Epithelial cell of esophagus (primary cell): ENCODE measurements at regions not wholly inside any gene's neighbourhood (a gene's known extent, or its start where the extent isn't known, plus 50 kb on each side); places are given as distances from the start of the nearest gene placed in this dataset.

Experiments
- DNase-seq: peaks from one replicate; pipeline ENCODE4 v3.0.0; 2010; ENCODE audit warnings: low read depth
- H3K4me3 ChIP-seq: 2 replicates; pipeline ENCODE4 v1.5.1; 2011; ENCODE audit warnings: mild to moderate bottlenecking, low read length, control low read depth
- TF ChIP-seq, protein P1 (sequence below): IDR thresholded peaks from 2 replicates; pipeline ENCODE4 v1.5.1; 2011; ENCODE audit warnings: low read depth, mild to moderate bottlenecking, low read length, control low read depth, inconsistent platforms; ENCODE audit not compliant: insufficient read depth; ENCODE audit errors: missing control alignments

DNA sequence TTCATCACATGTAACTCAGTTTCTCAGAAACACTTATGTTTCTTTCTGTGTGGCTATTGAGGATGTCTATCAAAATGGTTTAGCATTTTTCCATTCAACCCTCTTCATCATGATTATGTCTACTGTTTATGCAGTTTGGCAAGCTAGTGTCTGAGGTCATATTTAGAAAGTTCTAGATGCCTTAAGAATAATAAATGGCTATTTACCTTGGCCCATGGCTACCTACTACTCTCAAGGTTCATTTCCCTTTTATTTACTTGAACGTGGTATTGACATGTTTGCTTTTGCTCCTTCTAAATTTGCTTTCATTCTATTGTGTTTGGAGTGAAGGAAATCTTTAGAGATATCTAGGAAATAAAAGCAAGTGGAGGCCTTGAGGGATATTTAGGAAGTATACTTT, 193.7 kb upstream of the OLFM3 start:
- no peak for DNase-seq
- TF ChIP-seq, protein P1, sequence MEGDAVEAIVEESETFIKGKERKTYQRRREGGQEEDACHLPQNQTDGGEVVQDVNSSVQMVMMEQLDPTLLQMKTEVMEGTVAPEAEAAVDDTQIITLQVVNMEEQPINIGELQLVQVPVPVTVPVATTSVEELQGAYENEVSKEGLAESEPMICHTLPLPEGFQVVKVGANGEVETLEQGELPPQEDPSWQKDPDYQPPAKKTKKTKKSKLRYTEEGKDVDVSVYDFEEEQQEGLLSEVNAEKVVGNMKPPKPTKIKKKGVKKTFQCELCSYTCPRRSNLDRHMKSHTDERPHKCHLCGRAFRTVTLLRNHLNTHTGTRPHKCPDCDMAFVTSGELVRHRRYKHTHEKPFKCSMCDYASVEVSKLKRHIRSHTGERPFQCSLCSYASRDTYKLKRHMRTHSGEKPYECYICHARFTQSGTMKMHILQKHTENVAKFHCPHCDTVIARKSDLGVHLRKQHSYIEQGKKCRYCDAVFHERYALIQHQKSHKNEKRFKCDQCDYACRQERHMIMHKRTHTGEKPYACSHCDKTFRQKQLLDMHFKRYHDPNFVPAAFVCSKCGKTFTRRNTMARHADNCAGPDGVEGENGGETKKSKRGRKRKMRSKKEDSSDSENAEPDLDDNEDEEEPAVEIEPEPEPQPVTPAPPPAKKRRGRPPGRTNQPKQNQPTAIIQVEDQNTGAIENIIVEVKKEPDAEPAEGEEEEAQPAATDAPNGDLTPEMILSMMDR: no peak
- H3K4me3 ChIP-seq: no peak overlapping the region

DNA sequence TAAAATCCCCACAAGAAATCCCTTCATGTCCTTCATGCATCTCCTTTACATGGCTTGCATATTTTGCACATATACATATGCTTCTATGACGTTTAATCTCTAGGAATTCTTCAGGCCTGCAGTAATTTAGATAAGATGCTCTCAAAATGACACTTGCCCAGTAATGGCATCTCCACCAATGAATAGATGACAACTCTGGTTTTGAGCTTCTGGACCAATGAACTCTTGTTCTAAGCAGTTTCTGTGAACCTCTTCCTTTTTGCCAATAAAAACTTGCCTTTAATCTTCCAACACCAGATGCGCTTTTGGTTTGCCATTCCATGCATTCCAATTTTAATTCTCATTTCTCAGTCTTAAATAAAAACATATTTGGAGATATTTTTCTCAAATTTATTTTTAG, 189.8 kb upstream of the OLFM3 start:
- no peak overlapping the region for H3K4me3 ChIP-seq
- TF ChIP-seq, protein P1: no peak
- no peak for DNase-seq

DNA sequence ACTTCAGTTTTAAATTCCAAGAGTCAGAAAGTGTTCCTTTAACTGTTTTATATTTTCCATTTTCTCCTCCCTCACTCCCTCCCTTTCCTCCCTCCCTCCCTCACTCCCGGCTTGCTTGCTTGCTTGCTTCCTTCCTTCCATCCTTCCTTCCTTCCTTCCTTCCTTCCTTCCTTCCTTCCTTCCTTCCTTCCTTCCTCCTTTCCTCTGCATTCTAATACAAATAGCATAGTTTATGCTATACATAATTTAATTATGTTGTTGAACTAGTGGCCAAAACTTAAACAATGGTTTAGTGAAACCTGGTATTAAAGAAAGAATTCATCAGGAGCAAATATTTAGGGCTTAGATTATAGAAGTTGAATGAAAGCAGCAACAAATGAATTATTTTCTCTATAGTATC, 188.5 kb upstream of the OLFM3 start:
- TF ChIP-seq, protein P1: no peak
- H3K4me3 ChIP-seq: no peak overlapping the region
- DNase-seq: no peak

DNA sequence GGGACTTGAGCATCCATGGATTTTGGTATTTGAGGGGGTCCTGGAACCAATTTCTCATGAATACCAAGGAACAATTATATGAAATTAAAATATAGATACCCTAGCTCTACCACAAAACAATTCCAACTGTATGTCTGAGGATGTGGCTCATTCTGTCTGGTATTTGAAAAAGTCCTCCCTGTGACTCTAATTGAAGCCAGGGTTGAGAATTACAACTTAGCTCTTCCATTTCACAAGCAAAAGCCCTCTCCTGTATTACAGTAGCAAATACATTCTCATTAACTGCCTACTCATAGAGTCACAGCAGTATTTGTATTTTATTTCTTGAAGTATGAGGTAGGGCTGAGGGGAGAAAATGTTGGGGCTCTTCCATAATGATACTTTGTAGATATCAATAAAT, 187.8 kb upstream of the OLFM3 start:
- TF ChIP-seq, protein P1: no peak
- no peak overlapping the region for H3K4me3 ChIP-seq
- DNase-seq: no peak

DNA sequence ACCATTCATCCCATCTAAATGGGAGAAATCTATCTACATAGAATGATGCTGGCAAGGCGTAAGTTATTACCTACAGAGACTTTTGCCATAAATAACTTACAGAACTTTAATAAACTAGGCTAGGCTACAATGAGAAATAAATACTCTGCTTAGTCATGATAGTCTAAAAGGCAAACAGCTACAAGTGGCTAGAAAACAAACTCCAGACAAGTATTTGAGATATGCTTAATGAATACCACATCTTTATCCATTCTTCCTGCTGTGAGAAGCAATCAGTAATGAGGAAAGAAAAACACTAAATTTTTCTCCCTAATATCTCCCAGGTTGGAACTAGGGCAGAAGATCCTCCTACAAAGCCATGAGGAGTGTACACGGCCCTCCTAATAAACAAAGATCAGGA, 187.0 kb upstream of the OLFM3 start:
- TF ChIP-seq, protein P1: no peak
- DNase-seq: no peak
- no peak overlapping the region for H3K4me3 ChIP-seq

DNA sequence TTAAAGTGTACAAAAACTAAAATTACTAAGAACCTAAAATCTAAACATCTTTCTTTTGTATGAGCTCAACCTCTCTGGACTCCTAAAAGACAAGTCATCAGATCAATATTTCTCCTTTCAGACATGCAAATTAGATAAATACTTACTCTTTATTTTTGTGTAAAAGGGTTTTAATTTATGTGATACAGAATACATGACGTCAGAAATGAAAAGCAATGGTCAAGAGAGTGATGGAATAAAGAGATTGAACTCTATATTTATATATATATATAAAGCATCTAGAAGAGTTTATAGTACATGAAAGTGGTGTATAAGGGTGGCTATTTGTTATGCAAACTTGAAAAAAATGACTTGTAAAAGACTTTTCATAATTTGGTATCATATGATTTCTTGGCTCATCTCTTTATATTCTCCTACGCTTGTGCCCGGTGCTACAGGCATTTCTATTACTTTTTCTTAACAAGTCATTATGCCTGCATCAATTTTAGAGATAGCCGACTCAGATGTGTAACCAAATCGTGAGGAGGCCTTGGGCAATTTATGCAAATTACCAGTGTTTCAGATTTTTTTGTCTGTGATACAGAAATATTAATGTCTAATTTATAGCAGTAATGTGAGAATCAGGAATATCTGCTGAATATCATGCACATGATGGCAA, 186.0 kb upstream of the OLFM3 start:
- no peak for DNase-seq
- TF ChIP-seq, protein P1: no peak

DNA sequence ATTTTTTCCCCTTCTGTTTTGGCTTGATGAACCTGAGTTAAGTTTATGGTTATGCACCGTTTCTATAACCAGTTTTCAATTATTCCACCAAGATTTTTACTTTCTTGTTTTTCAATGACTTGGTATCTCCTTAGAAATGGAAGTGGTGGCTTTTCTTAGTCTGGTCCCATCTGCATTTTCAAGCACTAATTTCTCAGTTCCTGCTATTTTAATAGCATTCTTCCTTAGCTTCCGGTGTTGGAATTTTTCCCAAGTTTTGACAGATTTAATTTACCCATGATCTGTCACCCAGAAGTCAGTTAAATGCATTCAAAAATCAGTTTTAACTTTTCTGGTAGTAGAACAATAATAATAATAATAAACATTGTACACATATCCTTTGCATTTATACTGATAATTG, 184.6 kb upstream of the OLFM3 start:
- H3K4me3 ChIP-seq: no peak overlapping the region
- TF ChIP-seq, protein P1: no peak
- DNase-seq: no peak

More for the DNA sequence above, 186.0 kb upstream of the OLFM3 start:
- H3K4me3 ChIP-seq: no peak overlapping the region
